IMR-90 (cell line): ENCODE measurements at regions not wholly inside any gene's neighbourhood (a gene's known extent, or its start where the extent isn't known, plus 50 kb on each side); places are given as distances from the start of the nearest gene placed in this dataset.

Experiments used
- BHLHE40 ChIP-seq: fragments of 150-350 bp; IDR thresholded peaks from 2 replicates; pipeline ENCODE4 v1.6.1; 2016; ENCODE audit warnings: mild to moderate bottlenecking, low read depth, low read length
- CEBPB ChIP-seq: IDR thresholded peaks from 2 replicates; pipeline ENCODE4 v1.6.1; 2012; ENCODE audit warnings: low read depth, low read length, improper control_type of control experiment
- CHD1 ChIP-seq: IDR thresholded peaks from 2 replicates; pipeline ENCODE4 v1.6.1; 2012; ENCODE audit warnings: low read depth, low read length, improper control_type of control experiment
- MXI1 ChIP-seq: IDR thresholded peaks from 2 replicates; pipeline ENCODE4 v1.6.1; 2012; ENCODE audit warnings: low read depth, mild to moderate bottlenecking, low read length, moderate library complexity, borderline replicate concordance
- POLR2A ChIP-seq: IDR thresholded peaks from 2 replicates; pipeline ENCODE4 v1.6.1; 2012; ENCODE audit warnings: mild to moderate bottlenecking, low read depth, low read length
- SMC3 ChIP-seq: fragments of 150-350 bp; IDR thresholded peaks from 2 replicates; pipeline ENCODE4 v1.6.1; 2016; ENCODE audit warnings: low read depth, mild to moderate bottlenecking, antibody characterized with exemption, low read length, moderate library complexity
- TF ChIP-seq, protein P1 (sequence below): conservative IDR thresholded peaks from 2 replicates; pipeline ENCODE4 v1.5.1; 2012; ENCODE audit warnings: mild to moderate bottlenecking, low read depth, low read length, improper control_type of control experiment

DNA sequence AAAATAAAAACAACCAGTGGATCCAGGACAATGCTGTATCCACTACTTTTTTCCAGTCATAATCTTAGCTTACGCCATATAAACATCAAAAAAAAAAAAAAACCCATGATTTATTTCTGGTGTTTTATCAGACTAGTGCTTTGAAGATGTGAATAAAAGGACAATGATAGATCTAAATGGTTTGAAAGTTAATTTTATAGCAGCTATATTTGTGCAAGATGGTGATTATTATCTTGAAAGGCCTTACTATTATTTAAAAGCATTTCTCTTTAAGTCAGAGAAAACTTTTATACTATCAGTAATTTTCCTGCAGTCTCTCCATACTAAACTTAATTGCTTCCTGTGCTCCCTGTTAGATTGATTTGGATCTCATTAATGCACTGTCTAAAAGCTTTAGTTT, 670.3 kb downstream of the TBL1XR1 start:
- TF ChIP-seq, protein P1, sequence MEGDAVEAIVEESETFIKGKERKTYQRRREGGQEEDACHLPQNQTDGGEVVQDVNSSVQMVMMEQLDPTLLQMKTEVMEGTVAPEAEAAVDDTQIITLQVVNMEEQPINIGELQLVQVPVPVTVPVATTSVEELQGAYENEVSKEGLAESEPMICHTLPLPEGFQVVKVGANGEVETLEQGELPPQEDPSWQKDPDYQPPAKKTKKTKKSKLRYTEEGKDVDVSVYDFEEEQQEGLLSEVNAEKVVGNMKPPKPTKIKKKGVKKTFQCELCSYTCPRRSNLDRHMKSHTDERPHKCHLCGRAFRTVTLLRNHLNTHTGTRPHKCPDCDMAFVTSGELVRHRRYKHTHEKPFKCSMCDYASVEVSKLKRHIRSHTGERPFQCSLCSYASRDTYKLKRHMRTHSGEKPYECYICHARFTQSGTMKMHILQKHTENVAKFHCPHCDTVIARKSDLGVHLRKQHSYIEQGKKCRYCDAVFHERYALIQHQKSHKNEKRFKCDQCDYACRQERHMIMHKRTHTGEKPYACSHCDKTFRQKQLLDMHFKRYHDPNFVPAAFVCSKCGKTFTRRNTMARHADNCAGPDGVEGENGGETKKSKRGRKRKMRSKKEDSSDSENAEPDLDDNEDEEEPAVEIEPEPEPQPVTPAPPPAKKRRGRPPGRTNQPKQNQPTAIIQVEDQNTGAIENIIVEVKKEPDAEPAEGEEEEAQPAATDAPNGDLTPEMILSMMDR: no peak
- TF ChIP-seq POLR2A: no peak
- no peak for TF ChIP-seq CEBPB
- TF ChIP-seq MXI1: no peak
- TF ChIP-seq CHD1: no peak
- TF ChIP-seq SMC3: no peak
- TF ChIP-seq BHLHE40: no peak
